ENCODE measurements at regions not wholly inside any gene's neighbourhood (a gene's known extent, or its start where the extent isn't known, plus 50 kb on each side); places are given as distances from the start of the nearest gene placed in this dataset.

- Histone ChIP-seq H3K9ac (ENCODE audit: insufficient read depth in 1 of 2, low read length in 2 of 2) (no peak overlapping the region), H3K36me3 (ENCODE audit: control insufficient read depth in 4 of 4, insufficient read depth in 4 of 4, low read length in 4 of 4) (no peaks in the 10 kb centered on the region), H3K4me1 (ENCODE audit: control insufficient read depth in 5 of 5, insufficient read depth in 5 of 5, low read length in 5 of 5) (peaks cover 0 to 2% (median 0%) of the 10 kb centered on the region in 5 donors), H3K9me3 (ENCODE audit: control insufficient read depth in 4 of 4, insufficient read depth in 3 of 4, low read length in 3 of 4) (no peaks in the 10 kb centered on the region), H3K4me3 (no peak overlapping the region), H3K27me3 (ENCODE audit: control insufficient read depth in 3 of 3, insufficient read depth in 3 of 3, low read length in 2 of 3) (no peaks in the 10 kb centered on the region), H3K27ac (ENCODE audit: low read depth in 1 of 2, low read length in 1 of 2) (no peak overlapping the region)
- DNase-seq (no peak), ATAC-seq (ENCODE audit: insufficient read depth, low FRiP score) (no peak)
- 82 to 91% methylated on average over 4 of the region's 4 CpGs for WGBS, 2 donors
- TF ChIP-seq, protein P1, sequence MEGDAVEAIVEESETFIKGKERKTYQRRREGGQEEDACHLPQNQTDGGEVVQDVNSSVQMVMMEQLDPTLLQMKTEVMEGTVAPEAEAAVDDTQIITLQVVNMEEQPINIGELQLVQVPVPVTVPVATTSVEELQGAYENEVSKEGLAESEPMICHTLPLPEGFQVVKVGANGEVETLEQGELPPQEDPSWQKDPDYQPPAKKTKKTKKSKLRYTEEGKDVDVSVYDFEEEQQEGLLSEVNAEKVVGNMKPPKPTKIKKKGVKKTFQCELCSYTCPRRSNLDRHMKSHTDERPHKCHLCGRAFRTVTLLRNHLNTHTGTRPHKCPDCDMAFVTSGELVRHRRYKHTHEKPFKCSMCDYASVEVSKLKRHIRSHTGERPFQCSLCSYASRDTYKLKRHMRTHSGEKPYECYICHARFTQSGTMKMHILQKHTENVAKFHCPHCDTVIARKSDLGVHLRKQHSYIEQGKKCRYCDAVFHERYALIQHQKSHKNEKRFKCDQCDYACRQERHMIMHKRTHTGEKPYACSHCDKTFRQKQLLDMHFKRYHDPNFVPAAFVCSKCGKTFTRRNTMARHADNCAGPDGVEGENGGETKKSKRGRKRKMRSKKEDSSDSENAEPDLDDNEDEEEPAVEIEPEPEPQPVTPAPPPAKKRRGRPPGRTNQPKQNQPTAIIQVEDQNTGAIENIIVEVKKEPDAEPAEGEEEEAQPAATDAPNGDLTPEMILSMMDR (IDR thresholded peaks at IDR 0.05; ENCODE audit: control extremely low read depth, extremely low read depth): no peak
Measured at GRCh38 chr3:74436184-74436583, 178.3 kb downstream of the CNTN3 start.

GRCh38 chr3:74435631-74436030, 178.8 kb downstream of the CNTN3 start:
- ATAC-seq (ENCODE audit: insufficient read depth, low FRiP score): no peak
- Histone ChIP-seq H3K27me3 (ENCODE audit: control insufficient read depth in 3 of 3, insufficient read depth in 3 of 3, low read length in 2 of 3) (no peaks in the 10 kb centered on the region), H3K4me3 (no peak overlapping the region), H3K36me3 (ENCODE audit: control insufficient read depth in 4 of 4, insufficient read depth in 4 of 4, low read length in 4 of 4) (no peaks in the 10 kb centered on the region), H3K4me1 (ENCODE audit: control insufficient read depth in 5 of 5, insufficient read depth in 5 of 5, low read length in 5 of 5) (peaks cover 0 to 2% (median 0%) of the 10 kb centered on the region in 5 donors), H3K27ac (ENCODE audit: low read depth in 1 of 2, low read length in 1 of 2) (no peak overlapping the region), H3K9me3 (ENCODE audit: control insufficient read depth in 4 of 4, insufficient read depth in 3 of 4, low read length in 3 of 4) (no peaks in the 10 kb centered on the region), H3K9ac (ENCODE audit: insufficient read depth in 1 of 2, low read length in 2 of 2) (no peak overlapping the region)
- DNase-seq: no peak
- TF ChIP-seq, protein P1 (IDR thresholded peaks at IDR 0.05; ENCODE audit: control extremely low read depth, extremely low read depth): no peak
- 52 to 64% methylated on average over 3 of the region's 3 CpGs for WGBS, 2 donors

- H3K27me3 ChIP-seq (ENCODE audit: control insufficient read depth in 3 of 3, insufficient read depth in 3 of 3, low read length in 2 of 3): no peaks in the 10 kb centered on the region
- WGBS, 2 donors: 62 to 69% methylated on average over 2 of the region's 2 CpGs
- H3K27ac ChIP-seq (ENCODE audit: low read depth in 1 of 2, low read length in 1 of 2): no peak overlapping the region
- peaks cover 0 to 2% (median 0%) of the 10 kb centered on the region in 4 donors for H3K9me3 ChIP-seq (ENCODE audit: control insufficient read depth in 4 of 4, insufficient read depth in 3 of 4, low read length in 3 of 4)
- ATAC-seq (ENCODE audit: insufficient read depth, low FRiP score): no peak
- H3K9ac ChIP-seq (ENCODE audit: insufficient read depth in 1 of 2, low read length in 2 of 2): no peak overlapping the region
- no peak overlapping the region for H3K4me3 ChIP-seq
- TF ChIP-seq, protein P1 (IDR thresholded peaks at IDR 0.05; ENCODE audit: control extremely low read depth, extremely low read depth): no peak
- H3K4me1 ChIP-seq (ENCODE audit: control insufficient read depth in 5 of 5, insufficient read depth in 5 of 5, low read length in 5 of 5): peaks cover 0 to 2% (median 0%) of the 10 kb centered on the region in 5 donors
- H3K36me3 ChIP-seq (ENCODE audit: control insufficient read depth in 4 of 4, insufficient read depth in 4 of 4, low read length in 4 of 4): no peaks in the 10 kb centered on the region
- DNase-seq: no peak
Measured at GRCh38 chr3:74434406-74434805, 180.1 kb downstream of the CNTN3 start.

GRCh38 chr3:74426571-74426970, 187.9 kb downstream of the CNTN3 start:
- DNase-seq (no peak), ATAC-seq (ENCODE audit: insufficient read depth, low FRiP score) (no peak)
- Histone ChIP-seq H3K9ac (ENCODE audit: insufficient read depth in 1 of 2, low read length in 2 of 2) (no peak overlapping the region), H3K27me3 (ENCODE audit: control insufficient read depth in 3 of 3, insufficient read depth in 3 of 3, low read length in 2 of 3) (no peaks in the 10 kb centered on the region), H3K4me3 (no peak overlapping the region), H3K4me1 (ENCODE audit: control insufficient read depth in 5 of 5, insufficient read depth in 5 of 5, low read length in 5 of 5) (no peaks in the 10 kb centered on the region), H3K27ac (ENCODE audit: low read depth in 1 of 2, low read length in 1 of 2) (no peak overlapping the region), H3K36me3 (ENCODE audit: control insufficient read depth in 4 of 4, insufficient read depth in 4 of 4, low read length in 4 of 4) (peaks cover 0 to 10% (median 3%) of the 10 kb centered on the region in 4 donors), H3K9me3 (ENCODE audit: control insufficient read depth in 4 of 4, insufficient read depth in 3 of 4, low read length in 3 of 4) (peaks cover 0 to 2% (median 0%) of the 10 kb centered on the region in 4 donors)
- WGBS, 2 donors: 89 to 95% methylated on average over 2 of the region's 2 CpGs
- TF ChIP-seq, protein P1 (IDR thresholded peaks at IDR 0.05; ENCODE audit: control extremely low read depth, extremely low read depth): no peak

Measured in lung (tissue), 11 donors.